ENCODE measurements at regions not wholly inside any gene's neighbourhood (a gene's known extent, or its start where the extent isn't known, plus 50 kb on each side); places are given as distances from the start of the nearest gene placed in this dataset.
"Not testable (repeated sequence)": the region's sequence is repeated elsewhere in the genome, so short reads cannot be mapped to it uniquely, and the experiment has no call there.

- Histone ChIP-seq H3K4me1 (no peaks in the 10 kb centered on the region), H3K4me3 (no peak overlapping the region), H3K27me3 (no peaks in the 10 kb centered on the region), H3K27ac (no peak overlapping the region), H3K9me3 (no peaks in the 10 kb centered on the region), H3K36me3 (no peaks in the 10 kb centered on the region)
- WGBS, 2 donors: 98 to 99% methylated on average over 8 to 9 of the region's 9 CpGs
- no peak for TF ChIP-seq EP300 (IDR thresholded peaks at IDR 0.05)
- no peak for TF ChIP-seq CTCF (IDR thresholded peaks at IDR 0.05)
- TF ChIP-seq POLR2A (IDR thresholded peaks at IDR 0.05): no peak
- DNase-seq (ENCODE audit: low spot score in 2 of 2): no peak
Observed at GRCh38 chr5:111962906-111963305, 205.9 kb upstream of the NREP start.

- TF ChIP-seq POLR2A (IDR thresholded peaks at IDR 0.05) (no peak), CTCF (IDR thresholded peaks at IDR 0.05) (no peak), EP300 (IDR thresholded peaks at IDR 0.05) (no peak)
- Histone ChIP-seq H3K27me3 (no peaks in the 10 kb centered on the region), H3K36me3 (no peaks in the 10 kb centered on the region), H3K4me3 (no peak overlapping the region), H3K27ac (no peak overlapping the region), H3K4me1 (no peaks in the 10 kb centered on the region), H3K9me3 (no peaks in the 10 kb centered on the region)
- DNase-seq (ENCODE audit: low spot score in 2 of 2): no peak
- 46 to 49% methylated on average over 1 of the region's 1 CpG for WGBS, 2 donors
Observed at GRCh38 chr5:111961862-111962261, 204.9 kb upstream of the NREP start.

GRCh38 chr5:111960476-111961215 lies 203.7 kb upstream of the NREP start:
- no peak overlapping the region for H3K27ac ChIP-seq
- TF ChIP-seq CTCF (IDR thresholded peaks at IDR 0.05) (no peak), POLR2A (IDR thresholded peaks at IDR 0.05) (no peak), EP300 (IDR thresholded peaks at IDR 0.05) (no peak)
- 40 to 55% methylated on average over 2 of the region's 2 CpGs for WGBS, 2 donors

GRCh38 chr5:111958851-111959250 lies 201.9 kb upstream of the NREP start:
- 64 to 71% methylated on average over 1 of the region's 1 CpG for WGBS, 2 donors
- TF ChIP-seq CTCF (IDR thresholded peaks at IDR 0.05) (no peak), POLR2A (IDR thresholded peaks at IDR 0.05) (no peak)
- DNase-seq (ENCODE audit: low spot score in 2 of 2): no peak
- Histone ChIP-seq H3K4me1 (no peaks in the 10 kb centered on the region), H3K27ac (no peak overlapping the region), H3K9me3 (no peaks in the 10 kb centered on the region), H3K4me3 (no peak overlapping the region), H3K36me3 (no peaks in the 10 kb centered on the region), H3K27me3 (no peaks in the 10 kb centered on the region)

More at GRCh38 chr5:111960476-111961215, 203.7 kb upstream of the NREP start:
- DNase-seq (ENCODE audit: low spot score in 2 of 2): no peak
- Histone ChIP-seq H3K27me3 (no peaks in the 10 kb centered on the region), H3K4me1 (no peaks in the 10 kb centered on the region), H3K36me3 (no peaks in the 10 kb centered on the region), H3K9me3 (no peaks in the 10 kb centered on the region), H3K4me3 (no peak overlapping the region)

GRCh38 chr5:111956765-111957164 lies 199.8 kb upstream of the NREP start:
- 95 to 97% methylated on average over 3 of the region's 3 CpGs for WGBS, 2 donors
- H3K4me3 ChIP-seq; H3K9me3 ChIP-seq; H3K27ac ChIP-seq; H3K4me1 ChIP-seq; H3K36me3 ChIP-seq; DNase-seq (ENCODE audit: low spot score in 2 of 2); H3K27me3 ChIP-seq: not testable (repeated sequence)
